Uterus (tissue), 3 donors: ENCODE measurements at regions not wholly inside any gene's neighbourhood (a gene's known extent, or its start where the extent isn't known, plus 50 kb on each side); places are given as distances from the start of the nearest gene placed in this dataset.

Source experiments
- DNase-seq, 2 donors: peaks; one replicate each; pipeline ENCODE4 v3.0.0-alpha.2; 2019 to 2020
- H3K27ac ChIP-seq, 2 donors: fragments of 200-600 bp; sonication (generic); 1 replicate in 1 of 2; 2 replicates in 1 of 2; pipeline ENCODE4 v1.5.1; 2016 to 2018
- H3K27me3 ChIP-seq, 2 donors: fragments of 200-600 bp; sonication (generic); one replicate each; pipeline ENCODE4 v1.5.1; 2018 to 2019; ENCODE audit warnings: control low read depth in 1 of 2
- H3K36me3 ChIP-seq, 2 donors: fragments of 200-600 bp; sonication (generic); one replicate each; pipeline ENCODE4 v1.5.1; 2019; ENCODE audit warnings: control low read depth in 1 of 2
- H3K4me1 ChIP-seq, 2 donors: fragments of 200-600 bp; sonication (generic); one replicate each; pipeline ENCODE4 v1.5.1; 2018 to 2019; ENCODE audit warnings: control low read depth in 1 of 2
- H3K4me3 ChIP-seq, 2 donors: fragments of 200-600 bp; sonication (generic); 1 replicate in 1 of 2; 2 replicates in 1 of 2; pipeline ENCODE4 v1.5.1; 2018 to 2019; ENCODE audit warnings: mild to moderate bottlenecking in 1 of 2
- H3K9me3 ChIP-seq, 2 donors: fragments of 200-600 bp; sonication (generic); one replicate each; pipeline ENCODE4 v1.5.1; 2019; ENCODE audit warnings: control low read depth in 1 of 2
- POLR2A ChIP-seq, 2 donors: fragments of 450-650 bp; IDR thresholded peaks; one replicate each; pipeline ENCODE4 v1.6.1; 2016; ENCODE audit warnings: antibody characterized with exemption in 2 of 2, mild to moderate bottlenecking in 1 of 2, moderate library complexity in 1 of 2
- intact Hi-C: fragments of 100-400 bp; cut with DNase I; formaldehyde crosslinking; loops from one replicate; pipeline ENCODE4 v1.15.1; 2023; ENCODE audit warnings: low total_unique reads
- TF ChIP-seq, protein P1 (sequence below), 4 experiments: fragments of 200-600 bp in 2 of 4; fragments of 450-650 bp in 2 of 4; sonication (generic) in 2 of 4; IDR thresholded peaks; one replicate each; pipeline ENCODE4 v1.5.1; 2016 to 2019; ENCODE audit warnings: antibody characterized with exemption in 4 of 4, mild to moderate bottlenecking in 2 of 4, moderate library complexity in 1 of 4
- donor health status: DM: yes; HTN: yes; CAD: no.

DNA sequence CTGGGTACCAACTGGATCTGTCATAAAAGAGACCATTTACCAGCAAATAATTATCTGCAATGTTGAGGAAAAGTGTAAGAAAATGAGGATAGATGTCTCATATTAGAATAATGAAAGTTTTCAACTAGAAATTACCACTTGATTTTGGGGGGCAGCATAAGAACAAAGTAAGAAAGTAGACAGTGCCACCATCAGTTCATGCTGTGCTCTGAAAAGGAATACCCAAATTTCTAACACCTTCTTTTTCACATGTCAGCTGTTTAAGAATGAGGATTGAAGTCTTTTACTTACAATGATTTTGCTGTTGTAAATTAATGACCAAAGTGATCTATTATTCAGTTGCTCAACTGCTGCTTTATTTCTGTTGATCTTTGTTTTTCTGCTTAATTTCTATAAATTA, 578.3 kb downstream of the ETV1 start:
- H3K36me3 ChIP-seq = no peaks in the 10 kb centered on the region
- no peaks in the 10 kb centered on the region for H3K27me3 ChIP-seq
- intact Hi-C loops = no loop called here
- H3K4me3 ChIP-seq = no peak overlapping the region
- TF ChIP-seq, protein P1, sequence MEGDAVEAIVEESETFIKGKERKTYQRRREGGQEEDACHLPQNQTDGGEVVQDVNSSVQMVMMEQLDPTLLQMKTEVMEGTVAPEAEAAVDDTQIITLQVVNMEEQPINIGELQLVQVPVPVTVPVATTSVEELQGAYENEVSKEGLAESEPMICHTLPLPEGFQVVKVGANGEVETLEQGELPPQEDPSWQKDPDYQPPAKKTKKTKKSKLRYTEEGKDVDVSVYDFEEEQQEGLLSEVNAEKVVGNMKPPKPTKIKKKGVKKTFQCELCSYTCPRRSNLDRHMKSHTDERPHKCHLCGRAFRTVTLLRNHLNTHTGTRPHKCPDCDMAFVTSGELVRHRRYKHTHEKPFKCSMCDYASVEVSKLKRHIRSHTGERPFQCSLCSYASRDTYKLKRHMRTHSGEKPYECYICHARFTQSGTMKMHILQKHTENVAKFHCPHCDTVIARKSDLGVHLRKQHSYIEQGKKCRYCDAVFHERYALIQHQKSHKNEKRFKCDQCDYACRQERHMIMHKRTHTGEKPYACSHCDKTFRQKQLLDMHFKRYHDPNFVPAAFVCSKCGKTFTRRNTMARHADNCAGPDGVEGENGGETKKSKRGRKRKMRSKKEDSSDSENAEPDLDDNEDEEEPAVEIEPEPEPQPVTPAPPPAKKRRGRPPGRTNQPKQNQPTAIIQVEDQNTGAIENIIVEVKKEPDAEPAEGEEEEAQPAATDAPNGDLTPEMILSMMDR (IDR thresholded peaks at IDR 0.05) = no peak
- no peak for TF ChIP-seq POLR2A (IDR thresholded peaks at IDR 0.05)
- H3K9me3 ChIP-seq = no peaks in the 10 kb centered on the region
- DNase-seq = no peak
- H3K4me1 ChIP-seq = no peaks in the 10 kb centered on the region
- no peak overlapping the region for H3K27ac ChIP-seq

DNA sequence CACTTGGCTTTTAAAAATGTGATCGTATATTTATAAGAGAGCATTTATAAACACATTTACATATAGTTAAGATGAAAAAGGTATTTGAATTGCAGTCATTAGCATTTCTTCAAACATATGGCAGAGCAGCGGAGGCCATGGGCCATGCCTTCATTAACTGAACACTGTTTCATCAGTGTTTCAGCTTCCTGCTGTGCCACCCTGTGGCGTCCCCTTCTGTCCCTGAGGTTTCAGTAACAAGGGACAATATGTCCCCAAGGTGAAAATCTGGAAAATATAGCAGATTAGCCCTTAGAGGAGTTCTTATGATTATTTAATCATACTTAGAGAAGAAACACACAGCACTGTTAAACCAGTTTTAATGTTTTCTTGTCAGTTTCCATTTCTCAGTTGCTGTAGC, 577.8 kb downstream of the ETV1 start:
- no peak overlapping the region for H3K4me3 ChIP-seq
- TF ChIP-seq, protein P1 (IDR thresholded peaks at IDR 0.05) = no peak
- TF ChIP-seq POLR2A (IDR thresholded peaks at IDR 0.05) = no peak
- H3K27me3 ChIP-seq = no peaks in the 10 kb centered on the region
- no peaks in the 10 kb centered on the region for H3K4me1 ChIP-seq
- no peak for DNase-seq
- no peaks in the 10 kb centered on the region for H3K36me3 ChIP-seq
- no peaks in the 10 kb centered on the region for H3K9me3 ChIP-seq
- intact Hi-C loops = no loop called here
- no peak overlapping the region for H3K27ac ChIP-seq

DNA sequence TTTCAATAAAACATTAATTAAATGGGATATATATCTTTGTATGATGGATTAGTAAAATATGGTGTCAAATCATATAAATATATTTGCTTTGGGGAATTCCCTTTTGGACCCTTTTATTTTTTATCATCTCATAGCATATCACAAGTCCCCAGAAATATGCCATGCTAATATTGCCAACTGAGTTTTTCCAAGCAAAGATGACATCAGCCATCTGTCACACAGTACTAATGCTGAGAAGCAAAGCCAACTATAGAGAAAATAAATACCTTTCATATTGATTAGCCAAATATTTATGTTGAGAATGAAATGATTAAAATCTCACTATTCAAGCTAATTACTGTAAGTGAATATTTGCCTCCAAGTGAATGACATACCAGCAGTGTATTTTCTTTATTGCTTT, 575.3 kb downstream of the ETV1 start:
- TF ChIP-seq, protein P1 (IDR thresholded peaks at IDR 0.05) = no peak
- TF ChIP-seq POLR2A (IDR thresholded peaks at IDR 0.05) = no peak
- no peak overlapping the region for H3K27ac ChIP-seq
- no peaks in the 10 kb centered on the region for H3K9me3 ChIP-seq
- H3K27me3 ChIP-seq = no peaks in the 10 kb centered on the region
- H3K4me3 ChIP-seq = no peak overlapping the region
- intact Hi-C loops = no loop called here
- H3K4me1 ChIP-seq = no peaks in the 10 kb centered on the region
- no peaks in the 10 kb centered on the region for H3K36me3 ChIP-seq
- no peak for DNase-seq

DNA sequence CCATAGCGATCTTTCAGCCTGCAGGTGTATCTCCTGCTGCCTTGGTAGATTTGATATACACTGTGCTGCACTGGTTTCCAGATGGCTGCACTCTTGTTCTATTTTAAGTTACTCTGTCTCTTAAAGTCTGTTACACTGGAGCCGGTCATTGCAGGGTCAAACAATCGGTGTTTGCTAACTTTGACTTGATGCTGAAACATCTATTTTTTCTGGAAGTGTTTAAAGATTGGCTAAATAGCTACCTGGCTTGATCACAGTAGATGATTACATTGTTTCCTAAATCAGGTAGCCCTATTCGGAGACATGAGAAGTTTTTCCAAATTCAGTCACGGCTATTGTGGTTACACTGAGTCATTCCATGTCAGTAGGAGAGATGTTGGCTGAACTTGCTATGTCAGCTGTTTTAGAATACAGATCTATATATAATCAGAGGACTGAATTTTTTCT, 574.8 kb downstream of the ETV1 start:
- Histone ChIP-seq H3K9me3 (no peaks in the 10 kb centered on the region), H3K4me3 (no peak overlapping the region), H3K27me3 (no peaks in the 10 kb centered on the region), H3K36me3 (no peaks in the 10 kb centered on the region), H3K4me1 (no peaks in the 10 kb centered on the region), H3K27ac (no peak overlapping the region)
- TF ChIP-seq, protein P1 (IDR thresholded peaks at IDR 0.05) = no peak
- no peak for TF ChIP-seq POLR2A (IDR thresholded peaks at IDR 0.05)
- DNase-seq = no peak
- intact Hi-C loops = no loop called here

DNA sequence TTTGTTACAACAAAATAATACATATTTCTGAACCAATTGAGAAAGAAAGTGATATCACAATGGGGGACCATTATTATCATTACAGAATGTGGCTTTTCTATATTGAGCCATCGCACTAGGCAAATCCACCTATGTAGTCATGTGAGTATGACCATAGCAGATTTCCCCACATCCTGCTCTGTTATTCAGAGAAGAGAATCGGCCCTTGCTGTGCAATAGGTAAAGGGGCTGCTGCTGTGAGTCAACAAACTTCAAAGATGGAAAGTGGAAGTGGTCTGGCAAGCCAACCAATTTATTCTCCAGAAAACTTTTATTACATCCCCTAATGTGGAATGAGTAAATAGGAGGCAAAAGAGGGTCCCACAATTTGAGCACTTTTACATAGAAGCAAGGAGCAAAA, 573.4 kb downstream of the ETV1 start:
- Histone ChIP-seq H3K36me3 (no peaks in the 10 kb centered on the region), H3K4me1 (no peaks in the 10 kb centered on the region), H3K27ac (no peak overlapping the region), H3K4me3 (no peak overlapping the region), H3K9me3 (no peaks in the 10 kb centered on the region), H3K27me3 (no peaks in the 10 kb centered on the region)
- no peak for DNase-seq
- intact Hi-C loops = no loop called here
- no peak for TF ChIP-seq POLR2A (IDR thresholded peaks at IDR 0.05)
- TF ChIP-seq, protein P1 (IDR thresholded peaks at IDR 0.05) = no peak
